ENCODE measurements at regions not wholly inside any gene's neighbourhood (a gene's known extent, or its start where the extent isn't known, plus 50 kb on each side); places are given as distances from the start of the nearest gene placed in this dataset.
"Not testable (repeated sequence)": the region's sequence is repeated elsewhere in the genome, so short reads cannot be mapped to it uniquely, and the experiment has no call there.

- Histone ChIP-seq H3K4me3 (no peak overlapping the region), H3K27ac (no peak overlapping the region), H3K36me3 (no peaks in the 10 kb centered on the region), H3K9me3 (no peaks in the 10 kb centered on the region), H3K4me1 (no peaks in the 10 kb centered on the region), H3K27me3 (no peaks in the 10 kb centered on the region)
- WGBS, 2 donors (ENCODE audit: low coverage in 1 of 2): 75 to 91% methylated on average over 1 to 2 of the region's 3 CpGs
- TF ChIP-seq CTCF (IDR thresholded peaks at IDR 0.05) (no peak), POLR2A (IDR thresholded peaks at IDR 0.05) (no peak), EP300 (IDR thresholded peaks at IDR 0.05) (no peak), POLR2AphosphoS5 (IDR thresholded peaks at IDR 0.05) (no peak)
- ATAC-seq: no peak
Measured at GRCh38 chr3:166637984-166638530, 742.0 kb downstream of the ZBBX start.

- TF ChIP-seq EP300 (IDR thresholded peaks at IDR 0.05) (no peak), POLR2AphosphoS5 (IDR thresholded peaks at IDR 0.05) (no peak), POLR2A (IDR thresholded peaks at IDR 0.05) (no peak), CTCF (IDR thresholded peaks at IDR 0.05) (no peak)
- Histone ChIP-seq H3K27me3 (no peaks in the 10 kb centered on the region), H3K4me3 (no peak overlapping the region), H3K9me3 (no peaks in the 10 kb centered on the region), H3K4me1 (no peaks in the 10 kb centered on the region), H3K27ac (no peak overlapping the region), H3K36me3 (no peaks in the 10 kb centered on the region)
- WGBS, 2 donors (ENCODE audit: low coverage in 1 of 2): 67 to 77% methylated on average over 4 of the region's 4 CpGs
- no peak for ATAC-seq
Measured at GRCh38 chr3:166634091-166634746, 745.9 kb downstream of the ZBBX start.

- no peaks in the 10 kb centered on the region for H3K27me3 ChIP-seq
- peaks cover 0 to 4% (median 0%) of the 10 kb centered on the region in 3 donors for H3K9me3 ChIP-seq
- no peak overlapping the region for H3K27ac ChIP-seq
- 80 to 85% methylated on average over 1 of the region's 1 CpG for WGBS, 2 donors (ENCODE audit: low coverage in 1 of 2)
- H3K36me3 ChIP-seq: no peaks in the 10 kb centered on the region
- ATAC-seq: no peak
- H3K4me1 ChIP-seq: no peaks in the 10 kb centered on the region
- TF ChIP-seq CTCF (IDR thresholded peaks at IDR 0.05): no peak
- no peak for TF ChIP-seq POLR2AphosphoS5 (IDR thresholded peaks at IDR 0.05)
- no peak for TF ChIP-seq POLR2A (IDR thresholded peaks at IDR 0.05)
- TF ChIP-seq EP300 (IDR thresholded peaks at IDR 0.05): no peak
- H3K4me3 ChIP-seq: no peak overlapping the region
Measured at GRCh38 chr3:166630190-166630589, 749.9 kb downstream of the ZBBX start.

- Histone ChIP-seq H3K36me3 (no peaks in the 10 kb centered on the region), H3K4me3 (no peak overlapping the region), H3K4me1 (no peaks in the 10 kb centered on the region), H3K27ac (no peak overlapping the region), H3K9me3 (peaks cover 0 to 11% (median 0%) of the 10 kb centered on the region in 3 donors), H3K27me3 (no peaks in the 10 kb centered on the region)
- WGBS, 2 donors (ENCODE audit: low coverage in 1 of 2): 100% methylated on average over 1 of the region's 1 CpG; no CpG with 5 or more reads in 1 of the 2 donors
- no peak for ATAC-seq
- no peak for TF ChIP-seq POLR2AphosphoS5 (IDR thresholded peaks at IDR 0.05)
- TF ChIP-seq CTCF (IDR thresholded peaks at IDR 0.05): no peak
- TF ChIP-seq EP300 (IDR thresholded peaks at IDR 0.05): no peak
- TF ChIP-seq POLR2A (IDR thresholded peaks at IDR 0.05): no peak
Measured at GRCh38 chr3:166613365-166613764, 766.7 kb downstream of the ZBBX start.

GRCh38 chr3:166612761-166613160, 767.3 kb downstream of the ZBBX start:
- not testable (repeated sequence) for H3K27ac ChIP-seq, H3K36me3 ChIP-seq, ATAC-seq, H3K4me3 ChIP-seq, H3K27me3 ChIP-seq, H3K9me3 ChIP-seq, H3K4me1 ChIP-seq
- WGBS, 2 donors (ENCODE audit: low coverage in 1 of 2): 66 to 75% methylated on average over 2 of the region's 2 CpGs

All from gastroesophageal sphincter (tissue), 4 donors.